Suprapubic skin (tissue), 4 donors: ENCODE measurements at regions not wholly inside any gene's neighbourhood (a gene's known extent, or its start where the extent isn't known, plus 50 kb on each side); places are given as distances from the start of the nearest gene placed in this dataset.

Experiments
- DNase-seq, 2 donors: peaks; one replicate each; pipeline ENCODE4 v3.0.0-alpha.2; 2019; ENCODE audit warnings: low spot score in 2 of 2
- H3K27ac ChIP-seq: fragments of 200-600 bp; sonication (generic); one replicate; pipeline ENCODE4 v1.5.1; 2019
- H3K27me3 ChIP-seq: fragments of 200-600 bp; sonication (generic); one replicate; pipeline ENCODE4 v1.5.1; 2019
- H3K36me3 ChIP-seq: fragments of 200-600 bp; sonication (generic); one replicate; pipeline ENCODE4 v1.5.1; 2019
- H3K4me1 ChIP-seq: fragments of 200-600 bp; sonication (generic); one replicate; pipeline ENCODE4 v1.5.1; 2019
- H3K4me3 ChIP-seq: fragments of 200-600 bp; sonication (generic); one replicate; pipeline ENCODE4 v1.5.1; 2019; ENCODE audit warnings: mild to moderate bottlenecking
- H3K9me3 ChIP-seq: fragments of 200-600 bp; sonication (generic); one replicate; pipeline ENCODE4 v1.5.1; 2019
- EP300 ChIP-seq: sonication (generic); formaldehyde crosslinking; IDR thresholded peaks from one replicate; pipeline ENCODE4 v1.6.1; 2017; ENCODE audit warnings: antibody characterized with exemption
- POLR2A ChIP-seq, 2 donors: fragments of 450-650 bp; IDR thresholded peaks; one replicate each; pipeline ENCODE4 v1.6.1; 2017; ENCODE audit warnings: antibody characterized with exemption in 2 of 2, mild to moderate bottlenecking in 2 of 2, moderate library complexity in 2 of 2
- POLR2AphosphoS5 ChIP-seq, 3 donors: sonication (generic); formaldehyde crosslinking; IDR thresholded peaks; one replicate each; pipeline ENCODE4 v1.6.1; 2017; ENCODE audit warnings: antibody characterized with exemption in 3 of 3
- WGBS: methylation state at CpG from one replicate; pipeline ENCODE4 v1.1.5; 2018; 5-methylcytosine and 5-hydroxymethylcytosine counted together
- TF ChIP-seq, protein P1 (sequence below), 2 donors: fragments of 200-600 bp in 1 of 2; fragments of 450-650 bp in 1 of 2; sonication (generic) in 1 of 2; IDR thresholded peaks; one replicate each; pipeline ENCODE4 v1.5.1; 2016 to 2019; ENCODE audit warnings: antibody characterized with exemption in 2 of 2, mild to moderate bottlenecking in 1 of 2, moderate library complexity in 1 of 2

- Histone ChIP-seq H3K4me3 (no peak overlapping the region), H3K27ac (no peak overlapping the region), H3K9me3 (no peaks in the 10 kb centered on the region), H3K27me3 (no peaks in the 10 kb centered on the region), H3K36me3 (no peaks in the 10 kb centered on the region), H3K4me1 (peaks cover 23% of the 10 kb centered on the region)
- DNase-seq, result no peak
- no peak for TF ChIP-seq POLR2A (IDR thresholded peaks at IDR 0.05)
- TF ChIP-seq, protein P1, sequence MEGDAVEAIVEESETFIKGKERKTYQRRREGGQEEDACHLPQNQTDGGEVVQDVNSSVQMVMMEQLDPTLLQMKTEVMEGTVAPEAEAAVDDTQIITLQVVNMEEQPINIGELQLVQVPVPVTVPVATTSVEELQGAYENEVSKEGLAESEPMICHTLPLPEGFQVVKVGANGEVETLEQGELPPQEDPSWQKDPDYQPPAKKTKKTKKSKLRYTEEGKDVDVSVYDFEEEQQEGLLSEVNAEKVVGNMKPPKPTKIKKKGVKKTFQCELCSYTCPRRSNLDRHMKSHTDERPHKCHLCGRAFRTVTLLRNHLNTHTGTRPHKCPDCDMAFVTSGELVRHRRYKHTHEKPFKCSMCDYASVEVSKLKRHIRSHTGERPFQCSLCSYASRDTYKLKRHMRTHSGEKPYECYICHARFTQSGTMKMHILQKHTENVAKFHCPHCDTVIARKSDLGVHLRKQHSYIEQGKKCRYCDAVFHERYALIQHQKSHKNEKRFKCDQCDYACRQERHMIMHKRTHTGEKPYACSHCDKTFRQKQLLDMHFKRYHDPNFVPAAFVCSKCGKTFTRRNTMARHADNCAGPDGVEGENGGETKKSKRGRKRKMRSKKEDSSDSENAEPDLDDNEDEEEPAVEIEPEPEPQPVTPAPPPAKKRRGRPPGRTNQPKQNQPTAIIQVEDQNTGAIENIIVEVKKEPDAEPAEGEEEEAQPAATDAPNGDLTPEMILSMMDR (IDR thresholded peaks at IDR 0.05), result no peak
- TF ChIP-seq EP300, result no peak
- no peak for TF ChIP-seq POLR2AphosphoS5 (IDR thresholded peaks at IDR 0.05)
- 35% methylated on average over 3 of the region's 3 CpGs for WGBS
Measured at GRCh38 chr15:39192351-39192750, 388.5 kb upstream of the THBS1 start.

GRCh38 chr15:39192979-39193560 lies 387.8 kb upstream of the THBS1 start:
- 88% methylated on average over 3 of the region's 3 CpGs for WGBS
- TF ChIP-seq POLR2A (IDR thresholded peaks at IDR 0.05), result no peak
- TF ChIP-seq, protein P1 (IDR thresholded peaks at IDR 0.05), result no peak
- no peak for TF ChIP-seq EP300
- TF ChIP-seq POLR2AphosphoS5 (IDR thresholded peaks at IDR 0.05), result no peak
- Histone ChIP-seq H3K36me3 (no peaks in the 10 kb centered on the region), H3K9me3 (no peaks in the 10 kb centered on the region), H3K4me3 (no peak overlapping the region), H3K27me3 (no peaks in the 10 kb centered on the region), H3K27ac (no peak overlapping the region), H3K4me1 (peaks cover 27% of the 10 kb centered on the region)
- no peak for DNase-seq

DNA sequence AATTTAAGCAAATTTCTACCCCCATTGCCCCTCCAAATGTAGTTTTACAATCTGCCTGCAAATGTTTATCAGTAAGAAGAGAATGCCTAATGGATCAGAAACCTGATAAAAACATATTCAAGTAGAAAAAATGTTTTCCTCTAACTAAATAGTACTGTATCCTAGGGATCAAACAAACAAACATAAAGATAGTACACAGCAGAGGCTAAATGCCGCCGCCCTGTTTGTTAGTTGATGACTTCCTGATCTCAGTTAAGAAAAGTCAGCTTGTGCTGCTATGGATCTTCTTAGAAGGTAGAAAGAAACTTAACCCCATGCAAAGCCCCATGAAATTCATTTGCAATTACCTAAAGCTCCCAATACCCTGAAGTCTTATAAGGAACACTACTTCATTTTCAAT lies 387.3 kb upstream of the THBS1 start:
- Histone ChIP-seq H3K27me3 (no peaks in the 10 kb centered on the region), H3K36me3 (no peaks in the 10 kb centered on the region), H3K27ac (no peak overlapping the region), H3K4me3 (no peak overlapping the region), H3K9me3 (no peaks in the 10 kb centered on the region), H3K4me1 (peaks cover 31% of the 10 kb centered on the region)
- no peak for DNase-seq
- WGBS, result 77% methylated on average over 2 of the region's 2 CpGs
- TF ChIP-seq POLR2A (IDR thresholded peaks at IDR 0.05), result no peak
- TF ChIP-seq EP300, result no peak
- TF ChIP-seq, protein P1 (IDR thresholded peaks at IDR 0.05), result no peak
- TF ChIP-seq POLR2AphosphoS5 (IDR thresholded peaks at IDR 0.05), result no peak

DNA sequence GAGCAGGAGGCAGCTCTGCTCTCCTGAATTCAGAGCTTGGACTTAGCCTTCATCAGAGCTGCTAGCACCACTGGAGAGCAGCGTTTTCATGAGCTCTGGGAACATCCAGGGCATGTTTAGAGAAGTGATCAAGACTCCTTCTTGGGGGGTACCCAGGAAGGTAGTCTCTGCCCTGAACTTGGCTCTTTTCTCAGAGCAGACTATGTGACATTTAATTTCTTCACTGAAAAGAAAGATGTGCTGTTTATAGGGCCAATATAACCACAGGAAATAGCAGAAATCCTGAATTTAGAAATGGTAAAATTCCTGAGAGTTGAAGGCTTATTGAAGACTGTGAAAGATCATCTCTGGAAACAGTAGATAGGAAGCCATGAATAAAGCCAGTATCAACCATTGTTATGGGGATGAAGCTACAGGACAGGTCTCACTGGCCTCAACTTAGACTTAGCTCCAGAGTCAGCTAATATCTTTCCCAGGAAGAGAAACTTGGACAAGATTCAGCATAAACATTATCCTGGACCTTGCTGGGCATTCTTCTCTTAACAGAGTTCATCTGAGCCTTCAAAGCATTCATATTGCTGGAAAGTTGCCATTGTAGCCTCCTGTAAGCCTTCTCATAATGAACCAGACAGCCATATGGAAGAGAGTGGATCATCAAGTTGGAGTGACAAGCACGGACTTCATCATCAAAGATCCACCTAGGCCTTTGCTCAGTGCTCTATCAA lies 386.6 kb upstream of the THBS1 start:
- 76% methylated on average over 2 of the region's 2 CpGs for WGBS
- DNase-seq, result no peak

GRCh38 chr15:39195961-39196486 lies 384.9 kb upstream of the THBS1 start:
- TF ChIP-seq EP300 (no peak), POLR2AphosphoS5 (IDR thresholded peaks at IDR 0.05) (no peak), POLR2A (IDR thresholded peaks at IDR 0.05) (no peak)
- TF ChIP-seq, protein P1 (IDR thresholded peaks at IDR 0.05), result no peak

More for the DNA sequence above, 386.6 kb upstream of the THBS1 start:
- TF ChIP-seq POLR2A (IDR thresholded peaks at IDR 0.05) (no peak), EP300 (no peak), POLR2AphosphoS5 (IDR thresholded peaks at IDR 0.05) (no peak)
- TF ChIP-seq, protein P1 (IDR thresholded peaks at IDR 0.05), result no peak
- Histone ChIP-seq H3K27me3 (no peaks in the 10 kb centered on the region), H3K4me1 (peaks cover 27% of the 10 kb centered on the region), H3K27ac (no peak overlapping the region), H3K36me3 (no peaks in the 10 kb centered on the region), H3K9me3 (no peaks in the 10 kb centered on the region), H3K4me3 (no peak overlapping the region)

More at GRCh38 chr15:39195961-39196486, 384.9 kb upstream of the THBS1 start:
- 38% methylated on average over 3 of the region's 3 CpGs for WGBS
- Histone ChIP-seq H3K27ac (no peak overlapping the region), H3K4me3 (no peak overlapping the region), H3K9me3 (no peaks in the 10 kb centered on the region), H3K36me3 (no peaks in the 10 kb centered on the region), H3K27me3 (no peaks in the 10 kb centered on the region), H3K4me1 (peaks cover 25% of the 10 kb centered on the region)
- no peak for DNase-seq
